Fibroblast of skin of right quadriceps (primary cell): ENCODE measurements at regions not wholly inside any gene's neighbourhood (a gene's known extent, or its start where the extent isn't known, plus 50 kb on each side); places are given as distances from the start of the nearest gene placed in this dataset.

Experiments used
- DNase-seq: peaks from one replicate; pipeline ENCODE4 v3.0.0-alpha.2; 2013

- DNase-seq: no peak
These were observed 168.2 kb downstream of the MN1 start for GRCh38 chr22:27633296-27633871.

- DNase-seq: no peak
These were observed 167.4 kb downstream of the MN1 start for GRCh38 chr22:27634043-27634740.

GRCh38 chr22:27635435-27635834 is 166.1 kb downstream of the MN1 start:
- no peak for DNase-seq

- DNase-seq: no peak
These were observed 165.7 kb downstream of the MN1 start for GRCh38 chr22:27635852-27636251.

- no peak for DNase-seq
These were observed 164.6 kb downstream of the MN1 start for GRCh38 chr22:27636716-27637508.

- peak; percentile 55 for DNase-seq
These were observed 164.0 kb downstream of the MN1 start for GRCh38 chr22:27637604-27638003.

GRCh38 chr22:27638329-27639233 is 163.0 kb downstream of the MN1 start:
- no peak for DNase-seq

- peak; percentile 15 for DNase-seq
These were observed 162.1 kb downstream of the MN1 start for GRCh38 chr22:27639248-27640086.

GRCh38 chr22:27641049-27641795 is 160.3 kb downstream of the MN1 start:
- DNase-seq: no peak

- no peak for DNase-seq
These were observed 159.3 kb downstream of the MN1 start for GRCh38 chr22:27642104-27642800.

- DNase-seq: no peak
These were observed 157.6 kb downstream of the MN1 start for GRCh38 chr22:27643907-27644306.

GRCh38 chr22:27644566-27644965 is 157.0 kb downstream of the MN1 start:
- no peak for DNase-seq

GRCh38 chr22:27647540-27647939 is 154.0 kb downstream of the MN1 start:
- no peak for DNase-seq

- DNase-seq: no peak
These were observed 153.5 kb downstream of the MN1 start for GRCh38 chr22:27648074-27648473.

GRCh38 chr22:27648853-27649252 is 152.7 kb downstream of the MN1 start:
- DNase-seq: no peak

GRCh38 chr22:27650572-27650971 is 151.0 kb downstream of the MN1 start:
- DNase-seq: no peak

- DNase-seq: no peak
These were observed 150.6 kb downstream of the MN1 start for GRCh38 chr22:27650985-27651384.

GRCh38 chr22:27651486-27651885 is 150.1 kb downstream of the MN1 start:
- DNase-seq: no peak

- DNase-seq: no peak
These were observed 146.8 kb downstream of the MN1 start for GRCh38 chr22:27654546-27655445.
